Chondrocyte (in vitro differentiated cells): ENCODE measurements at regions not wholly inside any gene's neighbourhood (a gene's known extent, or its start where the extent isn't known, plus 50 kb on each side); places are given as distances from the start of the nearest gene placed in this dataset.

Experiments used
- DNase-seq: peaks from one replicate; pipeline ENCODE4 v3.0.0; 2021; ENCODE audit warnings: mixed read lengths, low spot score
- H3K27ac Mint-ChIP-seq: one replicate; pipeline ENCODE4 v1.8.0; 2021; ENCODE audit warnings: mild to moderate bottlenecking, moderate library complexity, mixed read lengths; ENCODE audit not compliant: unreplicated experiment
- H3K27me3 Mint-ChIP-seq: 2 replicates; pipeline ENCODE4 v1.8.0; 2021; ENCODE audit warnings: low read depth, mixed read lengths
- H3K36me3 Mint-ChIP-seq: 2 replicates; pipeline ENCODE4 v1.8.0; 2021; ENCODE audit warnings: low read depth, mixed read lengths
- H3K4me1 Mint-ChIP-seq: 2 replicates; pipeline ENCODE4 v1.8.0; 2021; ENCODE audit warnings: low read depth, mild to moderate bottlenecking, mixed read lengths
- H3K4me3 Mint-ChIP-seq: one replicate; pipeline ENCODE4 v1.8.0; 2021; ENCODE audit warnings: mild to moderate bottlenecking, moderate library complexity, mixed read lengths; ENCODE audit not compliant: unreplicated experiment
- H3K9me3 Mint-ChIP-seq: 2 replicates; pipeline ENCODE4 v1.8.0; 2021; ENCODE audit warnings: low read depth, mixed read lengths
- CTCF ChIP-seq: fragments of 200-600 bp; sonication (generic); IDR thresholded peaks from 2 replicates; pipeline ENCODE4 v1.5.0; 2021; ENCODE audit warnings: antibody characterized with exemption, mild to moderate bottlenecking, moderate library complexity

- peak; percentile 57 for DNase-seq
- peaks cover 2% of the 10 kb centered on the region for H3K36me3 Mint-ChIP-seq
- no peaks in the 10 kb centered on the region for H3K4me1 Mint-ChIP-seq
- H3K27ac Mint-ChIP-seq, result no peak overlapping the region
- TF ChIP-seq CTCF, result no peak
- H3K27me3 Mint-ChIP-seq, result peaks cover 24% of the 10 kb centered on the region
- H3K9me3 Mint-ChIP-seq, result no peaks in the 10 kb centered on the region
- H3K4me3 Mint-ChIP-seq, result no peak overlapping the region
These were observed 120.3 kb upstream of the PRR20G start for GRCh38 chr3:127408022-127408683.

- H3K36me3 Mint-ChIP-seq, result peaks cover 2% of the 10 kb centered on the region
- TF ChIP-seq CTCF, result no peak
- H3K27me3 Mint-ChIP-seq, result peaks cover 18% of the 10 kb centered on the region
- H3K9me3 Mint-ChIP-seq, result no peaks in the 10 kb centered on the region
- DNase-seq, result no peak
- H3K4me3 Mint-ChIP-seq, result no peak overlapping the region
- no peaks in the 10 kb centered on the region for H3K4me1 Mint-ChIP-seq
- no peak overlapping the region for H3K27ac Mint-ChIP-seq
These were observed 119.4 kb upstream of the PRR20G start for GRCh38 chr3:127407026-127407939.

GRCh38 chr3:127406309-127407025, 118.6 kb upstream of the PRR20G start:
- H3K4me3 Mint-ChIP-seq, result no peak overlapping the region
- no peaks in the 10 kb centered on the region for H3K4me1 Mint-ChIP-seq
- peak; percentile 38 for DNase-seq
- peaks cover 2% of the 10 kb centered on the region for H3K36me3 Mint-ChIP-seq
- H3K27me3 Mint-ChIP-seq, result peaks cover 19% of the 10 kb centered on the region
- no peaks in the 10 kb centered on the region for H3K9me3 Mint-ChIP-seq
- peak; percentile 43 for TF ChIP-seq CTCF
- no peak overlapping the region for H3K27ac Mint-ChIP-seq

GRCh38 chr3:127405791-127406190, 117.9 kb upstream of the PRR20G start:
- Mint-ChIP-seq H3K4me3 (no peak overlapping the region), H3K4me1 (no peaks in the 10 kb centered on the region), H3K36me3 (peaks cover 1% of the 10 kb centered on the region), H3K9me3 (no peaks in the 10 kb centered on the region), H3K27me3 (peaks cover 20% of the 10 kb centered on the region), H3K27ac (no peak overlapping the region)
- DNase-seq, result no peak
- no peak for TF ChIP-seq CTCF

- H3K27me3 Mint-ChIP-seq, result peaks cover 19% of the 10 kb centered on the region
- H3K27ac Mint-ChIP-seq, result no peak overlapping the region
- H3K9me3 Mint-ChIP-seq, result no peaks in the 10 kb centered on the region
- H3K36me3 Mint-ChIP-seq, result no peaks in the 10 kb centered on the region
- DNase-seq, result no peak
- no peak for TF ChIP-seq CTCF
- H3K4me3 Mint-ChIP-seq, result no peak overlapping the region
- no peaks in the 10 kb centered on the region for H3K4me1 Mint-ChIP-seq
These were observed 117.3 kb upstream of the PRR20G start for GRCh38 chr3:127405010-127405598.
